Hematopoietic multipotent progenitor cell treated with erythropoietin and hydrocortisone succinate and interleukin-3 and kit ligand, for 8 days (in vitro differentiated cells): ENCODE measurements at regions not wholly inside any gene's neighbourhood (a gene's known extent, or its start where the extent isn't known, plus 50 kb on each side); places are given as distances from the start of the nearest gene placed in this dataset.
"Not testable (repeated sequence)": the region's sequence is repeated elsewhere in the genome, so short reads cannot be mapped to it uniquely, and the experiment has no call there.

Experiments used
- DNase-seq: peaks from one replicate; pipeline ENCODE4 v3.0.0-alpha.2; 2015

- no peak for DNase-seq
These were observed 194.9 kb downstream of the UTRN start for GRCh38 chr6:144479991-144480390.

- no peak for DNase-seq
These were observed 195.3 kb downstream of the UTRN start for GRCh38 chr6:144480473-144480872.

DNA sequence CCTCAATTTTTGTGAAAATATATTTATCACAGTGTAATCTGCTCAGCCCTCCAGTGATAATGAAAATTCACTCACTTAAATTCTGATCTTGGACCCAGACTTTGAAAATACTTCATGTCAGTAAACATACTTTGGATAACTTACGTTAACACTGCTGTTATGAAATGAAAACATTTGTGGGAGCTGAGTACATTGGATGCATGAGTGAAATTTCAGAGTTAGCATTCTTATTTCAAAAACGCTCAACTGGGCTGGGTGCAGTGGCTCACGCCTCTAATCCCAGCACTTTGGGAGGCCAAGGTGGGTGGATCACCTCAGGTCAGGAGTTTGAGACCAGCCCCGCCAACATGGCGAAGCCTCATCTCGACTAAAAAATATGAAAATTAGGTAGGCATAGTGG lies 196.4 kb downstream of the UTRN start:
- DNase-seq: no peak

- peak; percentile 80 for DNase-seq
These were observed 197.0 kb downstream of the UTRN start for GRCh38 chr6:144482142-144482541.

- no peak for DNase-seq
These were observed 200.4 kb downstream of the UTRN start for GRCh38 chr6:144485531-144485930.

DNA sequence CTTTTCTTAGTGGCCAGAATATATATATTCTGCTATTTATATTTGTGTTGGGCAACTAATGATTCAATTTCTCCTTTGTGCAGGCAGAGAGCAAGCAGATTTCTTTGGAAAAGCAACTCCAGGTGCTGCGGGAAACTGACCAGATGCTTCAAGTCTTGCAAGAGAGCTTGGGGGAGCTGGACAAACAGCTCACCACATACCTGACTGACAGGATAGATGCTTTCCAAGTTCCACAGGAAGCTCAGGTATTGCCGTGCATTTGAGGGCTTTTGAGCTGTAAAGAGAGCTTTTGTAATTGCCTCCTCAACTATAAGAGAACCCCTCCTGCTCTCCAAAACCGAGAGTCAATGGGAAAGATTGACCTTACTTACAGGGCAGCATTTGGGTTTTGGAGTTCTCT lies 203.5 kb downstream of the UTRN start:
- no peak for DNase-seq

DNA sequence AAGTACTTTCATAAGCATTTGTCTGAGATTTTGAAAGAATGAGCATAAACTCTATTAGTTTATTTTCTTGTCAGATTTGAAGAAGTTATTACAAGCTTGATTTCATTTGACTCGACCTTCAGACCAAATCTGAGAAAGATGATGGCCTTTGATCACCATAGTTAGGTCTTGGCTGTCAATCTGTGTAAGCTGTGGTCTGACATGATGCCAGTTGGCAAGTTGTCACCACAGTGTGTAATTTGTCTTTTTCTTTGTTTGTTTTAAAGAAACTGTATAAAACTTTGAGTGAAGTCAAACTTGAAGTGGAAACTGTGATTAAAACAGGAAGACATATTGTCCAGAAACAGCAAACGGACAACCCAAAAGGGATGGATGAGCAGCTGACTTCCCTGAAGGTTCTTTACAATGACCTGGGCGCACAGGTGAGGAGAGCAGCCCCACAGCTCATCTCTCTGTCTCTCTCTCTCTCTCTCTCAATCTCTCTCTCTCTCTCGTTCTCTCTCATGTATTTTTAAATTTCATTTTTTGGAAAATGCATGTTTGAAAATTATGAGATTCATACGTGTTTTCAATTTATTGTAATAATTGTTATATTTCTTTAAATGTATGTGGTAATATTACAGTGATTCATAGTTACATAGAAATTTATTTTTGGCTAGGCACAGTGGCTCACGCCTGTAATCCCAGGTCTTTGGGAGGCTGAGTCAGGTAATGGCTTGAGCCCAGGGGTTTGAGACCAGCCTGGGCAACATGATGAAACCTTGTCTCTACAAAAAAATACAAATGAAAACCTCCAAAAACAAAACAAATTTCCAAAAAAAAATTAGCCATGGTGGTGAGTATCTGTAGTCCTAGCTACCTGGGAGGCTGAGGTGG lies 208.1 kb downstream of the UTRN start:
- DNase-seq: no peak

GRCh38 chr6:144495076-144495475 lies 209.9 kb downstream of the UTRN start:
- not testable (repeated sequence) for DNase-seq

- DNase-seq: no peak
These were observed 212.5 kb downstream of the UTRN start for GRCh38 chr6:144497650-144498049.

- DNase-seq: no peak
These were observed 215.8 kb downstream of the UTRN start for GRCh38 chr6:144500892-144501291.

GRCh38 chr6:144505214-144505613 lies 220.1 kb downstream of the UTRN start:
- DNase-seq: not testable (repeated sequence)

GRCh38 chr6:144506051-144506450 lies 220.9 kb downstream of the UTRN start:
- not testable (repeated sequence) for DNase-seq

DNA sequence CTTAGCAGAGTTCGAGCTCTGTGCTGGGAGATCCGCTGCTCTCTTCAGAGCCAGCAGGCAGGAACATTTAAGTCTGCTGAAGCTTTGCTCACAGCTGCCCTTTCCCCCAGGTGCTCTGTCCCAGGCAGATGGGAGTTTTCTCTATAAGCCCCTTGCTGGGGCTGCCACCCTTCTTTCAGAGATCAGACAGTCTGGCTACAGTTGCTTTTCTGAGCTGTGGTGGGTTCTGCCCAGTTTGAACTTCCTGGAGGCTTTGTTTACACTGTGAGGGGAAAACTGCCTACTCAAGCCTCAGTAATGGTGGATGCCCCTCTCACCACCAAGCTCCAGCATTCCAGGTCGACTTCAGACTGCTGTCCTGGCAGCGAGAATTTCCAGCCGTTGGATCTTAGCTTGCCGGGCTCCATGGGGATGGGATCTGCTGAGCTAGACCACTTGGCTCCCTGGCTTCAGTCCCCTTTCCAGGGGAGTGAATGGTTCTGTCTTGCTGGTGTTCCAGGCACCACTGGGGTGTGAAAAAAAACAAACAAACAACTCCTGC lies 222.7 kb downstream of the UTRN start:
- DNase-seq: not testable (repeated sequence)

DNA sequence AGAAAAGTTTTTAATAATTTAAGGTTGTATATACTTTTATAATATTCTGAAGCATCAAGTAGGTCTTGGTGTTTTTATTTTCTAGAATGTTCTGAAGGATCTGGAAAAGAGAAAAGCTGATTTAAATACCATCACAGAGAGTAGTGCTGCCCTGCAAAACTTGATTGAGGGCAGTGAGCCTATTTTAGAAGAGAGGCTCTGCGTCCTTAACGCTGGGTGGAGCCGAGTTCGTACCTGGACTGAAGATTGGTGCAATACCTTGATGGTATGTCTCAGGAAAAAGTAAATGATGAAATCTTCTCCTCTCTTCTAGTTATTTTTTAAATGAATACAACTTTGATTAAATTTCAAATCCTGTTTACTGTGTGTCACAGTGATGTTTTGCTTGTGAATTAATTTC lies 225.7 kb downstream of the UTRN start:
- DNase-seq: no peak

DNA sequence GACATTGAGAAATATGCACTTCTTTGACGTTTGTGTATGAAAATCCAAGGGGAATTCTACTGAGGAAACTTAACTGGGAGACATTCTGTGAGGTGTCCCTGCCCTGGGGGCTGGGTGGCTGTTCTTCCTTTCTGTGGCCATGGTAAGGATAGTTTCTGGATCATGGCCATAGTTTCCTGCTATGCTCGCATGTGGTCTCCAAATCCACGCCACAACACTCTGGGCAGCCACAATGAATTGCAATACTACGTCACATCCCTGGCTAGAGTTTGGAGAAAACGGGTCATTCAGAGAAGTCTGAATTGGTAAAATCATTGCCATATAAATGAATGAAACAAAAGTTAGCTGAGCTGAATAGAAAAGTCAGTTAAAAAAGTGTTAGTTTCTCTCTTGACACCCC lies 230.6 kb downstream of the UTRN start:
- DNase-seq: no peak

- no peak for DNase-seq
These were observed 234.3 kb downstream of the UTRN start for GRCh38 chr6:144519426-144519825.

GRCh38 chr6:144528743-144529425 lies 243.7 kb downstream of the UTRN start:
- no peak for DNase-seq

DNA sequence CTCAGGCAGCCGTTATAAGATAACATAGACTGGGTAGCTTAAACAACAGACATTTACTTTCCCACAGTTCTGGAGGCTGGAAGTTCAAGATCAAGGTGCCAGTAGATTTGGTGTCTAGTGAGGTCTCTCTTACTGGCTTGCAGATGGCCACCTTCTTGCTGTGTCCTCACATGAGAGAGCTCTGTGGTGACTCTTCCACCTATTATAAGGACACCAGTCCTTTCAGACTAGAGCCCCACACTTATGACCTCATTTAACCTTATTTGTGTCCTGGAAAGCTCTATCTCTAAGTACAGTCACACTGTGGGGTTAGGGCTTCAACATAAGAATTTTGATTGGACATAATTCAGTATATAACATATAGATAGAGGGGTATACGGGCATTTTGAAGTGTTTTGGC lies 245.0 kb downstream of the UTRN start:
- DNase-seq: no peak

GRCh38 chr6:144532238-144532637 lies 247.1 kb downstream of the UTRN start:
- not testable (repeated sequence) for DNase-seq

GRCh38 chr6:144534180-144534579 lies 249.0 kb downstream of the UTRN start:
- DNase-seq: no peak

DNA sequence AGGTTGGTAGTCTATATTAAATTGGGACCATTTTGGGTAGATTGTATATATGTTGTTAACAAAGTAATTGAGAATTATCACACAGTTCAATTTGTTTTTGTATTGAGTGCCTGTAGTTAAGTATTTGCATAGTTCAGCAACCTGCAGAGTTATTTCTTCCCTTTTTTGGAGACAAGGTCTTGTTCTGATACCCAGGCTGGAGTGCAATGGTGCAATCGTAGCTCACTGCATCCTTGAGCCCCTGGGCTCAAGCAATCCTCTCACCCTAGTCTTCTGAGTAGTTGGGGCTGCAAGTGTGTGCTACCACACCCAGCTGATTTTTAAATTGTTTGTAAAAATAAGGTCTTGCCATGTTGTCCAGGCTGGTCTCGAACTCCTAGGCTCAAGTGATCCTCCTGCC lies 250.5 kb downstream of the UTRN start:
- no peak for DNase-seq

DNA sequence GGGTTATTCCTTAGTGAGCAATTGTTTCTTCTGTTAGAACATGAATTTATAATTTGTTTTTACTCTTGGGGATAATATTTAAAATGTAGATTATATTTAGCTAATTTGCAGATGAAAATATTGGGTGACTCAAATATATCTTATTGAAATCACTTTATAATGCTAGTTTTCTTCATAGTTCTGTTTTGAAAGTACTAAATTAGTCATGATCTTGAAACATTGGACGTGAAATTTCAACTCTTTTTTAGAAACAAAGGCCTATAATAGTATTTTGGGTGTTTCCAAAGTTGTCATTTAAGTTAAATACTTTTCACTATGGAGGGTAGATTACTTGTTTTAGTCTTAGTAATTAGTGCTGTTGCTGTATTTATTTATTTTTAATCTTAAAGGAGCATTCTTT lies 250.9 kb downstream of the UTRN start:
- no peak for DNase-seq

DNA sequence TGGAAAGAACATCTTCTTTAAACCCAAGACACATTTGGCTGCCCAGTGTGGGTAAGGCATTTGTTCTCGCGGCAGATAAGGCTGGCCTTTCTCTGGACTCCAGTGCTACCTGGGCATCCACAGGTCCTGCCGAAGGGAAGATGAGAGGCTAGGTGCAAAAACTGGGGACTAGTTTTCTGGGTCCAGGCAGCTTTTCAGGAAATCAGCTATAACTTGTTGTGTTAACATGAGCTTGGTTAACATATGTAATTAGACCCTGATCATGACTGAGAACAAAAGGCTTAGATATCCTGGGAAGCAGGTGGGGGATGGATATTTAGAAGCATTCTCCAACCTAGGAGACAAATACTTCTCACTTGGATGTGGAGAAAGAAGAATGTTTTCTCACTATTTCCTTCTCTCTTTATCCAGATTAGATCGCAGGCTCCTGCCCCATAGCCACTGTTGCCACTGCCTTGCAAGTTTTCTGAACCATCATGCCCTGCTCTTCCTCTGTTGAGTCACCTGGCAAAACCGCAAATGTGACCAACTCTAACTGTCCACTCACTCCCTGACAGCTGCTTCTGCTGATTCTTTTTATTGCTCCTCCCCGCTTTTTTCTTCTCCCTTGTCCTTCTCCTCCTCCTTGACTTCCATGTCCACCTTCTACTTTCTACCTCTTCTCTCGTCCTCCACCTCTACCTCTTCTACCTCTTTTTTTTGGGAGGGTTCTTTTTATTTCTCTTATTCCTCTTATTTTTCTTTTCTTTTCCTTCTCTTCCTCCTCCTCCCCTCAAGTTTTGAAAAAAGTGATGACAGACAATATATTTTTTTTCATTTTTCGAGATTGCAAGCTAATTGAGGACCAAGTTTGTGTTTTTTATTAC lies 258.1 kb downstream of the UTRN start:
- DNase-seq: peak; percentile 66
